ENCODE measurements at regions not wholly inside any gene's neighbourhood (a gene's known extent, or its start where the extent isn't known, plus 50 kb on each side); places are given as distances from the start of the nearest gene placed in this dataset.

DNA sequence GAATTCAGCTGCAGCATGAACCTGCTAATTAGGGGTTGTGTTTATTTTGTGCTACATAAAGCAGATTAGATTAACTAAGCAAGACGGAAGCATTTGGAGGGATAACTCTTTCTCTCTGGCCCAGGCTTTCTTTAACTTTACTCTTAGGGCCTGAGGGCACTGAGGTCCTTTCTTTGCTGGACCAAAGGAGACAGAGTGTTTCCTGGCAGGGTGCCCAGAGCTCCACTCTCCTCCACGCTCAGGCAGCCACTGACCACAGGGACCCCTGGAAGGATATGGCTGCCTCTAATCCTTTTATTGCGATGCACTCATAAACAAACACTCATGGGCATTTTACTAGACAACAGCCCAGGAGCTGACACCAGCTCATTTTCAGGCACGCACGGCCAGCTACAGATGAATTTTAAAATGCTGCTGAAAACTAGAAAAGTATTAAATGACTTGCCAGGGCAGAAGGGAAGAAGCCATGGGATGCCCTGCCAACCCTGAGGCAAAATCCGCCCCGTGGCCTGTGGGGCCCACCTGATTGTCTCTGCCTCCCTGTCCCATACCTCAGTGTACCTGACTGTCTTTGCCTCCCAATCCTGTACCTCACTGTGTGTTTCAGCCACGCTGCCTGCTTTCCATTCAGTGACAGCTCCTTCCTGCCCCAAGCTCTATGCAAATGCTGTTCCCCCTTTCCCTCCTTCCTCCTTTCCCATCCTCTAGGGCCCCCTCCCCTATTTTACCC, 192.6 kb upstream of the NAV2 start:
- no peak for DNase-seq (ENCODE audit: low read depth in 3 of 3)

DNA sequence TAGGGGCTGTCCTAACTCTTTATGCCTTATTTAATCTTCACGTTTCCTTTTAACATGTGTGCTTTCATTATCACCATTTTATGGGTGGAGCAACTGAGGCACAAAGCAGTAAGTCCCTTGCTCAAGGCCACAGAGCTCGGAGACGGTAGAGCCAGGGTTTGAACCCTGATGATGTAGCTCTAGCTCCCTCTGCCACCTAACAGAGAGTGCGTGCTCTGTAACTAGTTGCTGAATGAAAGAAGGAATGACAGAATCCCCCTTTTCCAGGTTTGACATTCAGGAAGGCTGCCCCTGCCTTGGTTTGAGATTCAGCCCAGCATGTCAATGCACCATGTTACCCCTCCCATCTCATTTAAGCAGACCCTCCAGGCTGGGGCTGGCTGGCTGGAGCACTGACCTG, 193.3 kb upstream of the NAV2 start:
- no peak for DNase-seq (ENCODE audit: low read depth in 3 of 3)

- no peak for DNase-seq (ENCODE audit: low read depth in 3 of 3)
These were observed 199.4 kb upstream of the NAV2 start for GRCh38 chr11:19513253-19513652.

- no peak for DNase-seq (ENCODE audit: low read depth in 3 of 3)
These were observed 200.0 kb upstream of the NAV2 start for GRCh38 chr11:19512618-19513017.

GRCh38 chr11:19511413-19512183, 201.0 kb upstream of the NAV2 start:
- no peak for DNase-seq (ENCODE audit: low read depth in 3 of 3)

GRCh38 chr11:19511066-19511412, 201.6 kb upstream of the NAV2 start:
- no peak for DNase-seq (ENCODE audit: low read depth in 3 of 3)

DNA sequence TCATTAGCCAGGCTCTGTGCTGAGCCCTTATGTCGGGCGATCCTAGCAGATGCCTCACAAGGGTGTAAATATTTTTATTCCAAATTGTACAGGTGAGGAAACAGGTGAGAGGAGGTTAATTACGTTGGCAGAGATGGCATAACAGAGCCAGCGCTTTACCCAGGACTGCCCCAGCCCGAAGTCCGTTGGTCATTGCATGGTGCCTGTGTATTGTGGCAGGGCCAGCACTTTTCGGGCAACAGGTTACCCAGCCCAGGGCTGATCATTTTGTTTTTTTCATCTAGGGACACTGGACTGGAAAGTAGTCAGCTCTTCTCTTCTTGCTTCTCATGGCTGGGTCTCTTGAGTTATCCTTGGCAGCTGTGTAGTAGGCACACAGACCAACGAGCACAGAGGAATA, 202.2 kb upstream of the NAV2 start:
- no peak for DNase-seq (ENCODE audit: low read depth in 3 of 3)

DNA sequence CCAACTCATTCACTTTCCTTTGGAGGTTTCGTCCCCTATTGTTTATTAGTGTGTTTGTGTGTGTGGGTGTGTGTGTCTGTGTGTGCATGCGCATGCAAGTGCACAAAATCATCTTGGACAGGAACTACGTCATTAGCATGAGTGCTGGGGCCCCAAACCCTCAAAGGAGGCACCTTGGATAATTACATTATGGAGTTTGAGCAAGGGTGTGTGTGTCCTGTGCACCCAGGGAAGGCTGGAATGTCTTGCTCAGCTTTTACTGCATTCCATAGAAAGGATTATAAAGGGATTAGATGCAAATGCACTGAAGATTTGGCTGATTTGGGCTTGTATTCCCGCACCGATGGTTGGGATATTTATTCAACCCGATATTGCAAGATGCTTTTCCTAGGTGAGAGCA, 203.4 kb upstream of the NAV2 start:
- no peak for DNase-seq (ENCODE audit: low read depth in 3 of 3)

GRCh38 chr11:19508165-19508564, 204.5 kb upstream of the NAV2 start:
- no peak for DNase-seq (ENCODE audit: low read depth in 3 of 3)

GRCh38 chr11:19506816-19507486, 205.7 kb upstream of the NAV2 start:
- DNase-seq (ENCODE audit: low read depth in 3 of 3) = no peak

- no peak for DNase-seq (ENCODE audit: low read depth in 3 of 3)
These were observed 209.9 kb upstream of the NAV2 start for GRCh38 chr11:19502691-19503253.

GRCh38 chr11:19501631-19502030, 211.0 kb upstream of the NAV2 start:
- DNase-seq (ENCODE audit: low read depth in 3 of 3) = no peak

GRCh38 chr11:19499999-19500398, 212.6 kb upstream of the NAV2 start:
- no peak for DNase-seq (ENCODE audit: low read depth in 3 of 3)

DNA sequence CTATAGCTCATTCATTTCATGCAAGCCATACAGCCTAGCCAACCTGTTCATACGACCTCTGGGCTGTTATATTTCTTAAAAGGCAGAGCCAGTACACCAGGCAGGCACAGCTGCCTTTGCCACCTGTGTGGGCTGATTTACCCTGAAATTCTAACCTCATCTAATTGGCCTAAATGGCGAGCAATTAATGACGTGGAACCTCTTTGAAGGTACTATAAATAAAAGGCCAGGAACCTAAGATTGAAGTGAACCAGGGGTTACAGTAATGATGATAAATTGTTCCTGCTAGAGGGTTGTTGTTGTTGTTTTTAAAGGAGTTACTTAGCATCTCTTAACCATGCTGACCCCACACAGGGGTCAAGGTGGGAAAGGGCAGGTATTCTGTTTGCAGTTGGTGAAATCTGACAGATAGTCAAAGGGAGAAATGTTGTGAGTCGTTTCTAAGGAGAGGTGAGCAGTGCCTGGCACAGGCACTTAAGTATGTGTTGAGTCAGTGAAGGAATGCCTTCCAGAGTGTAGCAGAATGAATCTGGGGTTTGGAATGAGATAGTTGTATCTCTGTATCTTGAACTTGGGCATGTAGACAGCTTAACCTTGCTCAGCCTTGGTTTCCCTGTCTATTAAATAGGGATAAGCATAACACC, 213.5 kb upstream of the NAV2 start:
- no peak for DNase-seq (ENCODE audit: low read depth in 3 of 3)

- no peak for DNase-seq (ENCODE audit: low read depth in 3 of 3)
These were observed 219.0 kb upstream of the NAV2 start for GRCh38 chr11:19493446-19494213.

DNA sequence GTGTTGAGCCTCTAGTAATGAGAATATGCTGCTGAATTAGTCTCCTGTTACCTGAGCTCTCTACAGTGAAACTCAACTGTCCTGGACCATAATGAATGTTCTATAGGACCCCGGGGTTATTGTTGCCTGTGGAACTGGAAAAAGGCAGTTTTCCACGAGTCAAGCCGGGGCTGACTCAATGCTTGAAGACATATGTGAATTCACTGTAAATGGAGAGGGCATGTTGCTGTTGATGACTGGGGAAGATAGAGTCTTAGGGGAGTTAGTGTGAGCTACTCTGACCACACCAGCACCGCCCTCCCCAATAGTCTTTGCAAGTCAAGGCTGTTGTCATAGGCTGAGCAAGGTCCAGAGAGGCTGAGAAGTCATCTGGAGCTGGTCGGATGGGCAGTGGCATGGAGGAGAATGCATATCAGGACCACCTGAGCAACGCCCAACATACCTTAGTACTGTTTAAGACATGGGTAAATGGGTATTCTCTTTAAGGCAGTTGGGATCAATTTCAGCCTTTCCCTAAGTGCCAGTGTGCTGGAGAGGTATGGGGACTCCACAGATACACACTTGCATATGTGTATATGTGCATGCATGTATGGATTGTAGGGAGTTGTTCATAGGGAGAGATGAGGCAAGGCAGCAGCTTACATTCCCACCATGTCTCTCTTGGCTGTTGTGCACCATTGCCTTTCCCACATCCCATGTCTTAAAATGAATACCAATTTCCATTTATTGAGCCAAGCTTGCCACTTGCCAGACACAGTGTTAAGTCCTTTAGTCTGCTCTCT, 230.1 kb upstream of the NAV2 start:
- DNase-seq (ENCODE audit: low read depth in 3 of 3) = no peak

- DNase-seq (ENCODE audit: low read depth in 3 of 3) = no peak
These were observed 232.1 kb upstream of the NAV2 start for GRCh38 chr11:19480540-19480939.

DNA sequence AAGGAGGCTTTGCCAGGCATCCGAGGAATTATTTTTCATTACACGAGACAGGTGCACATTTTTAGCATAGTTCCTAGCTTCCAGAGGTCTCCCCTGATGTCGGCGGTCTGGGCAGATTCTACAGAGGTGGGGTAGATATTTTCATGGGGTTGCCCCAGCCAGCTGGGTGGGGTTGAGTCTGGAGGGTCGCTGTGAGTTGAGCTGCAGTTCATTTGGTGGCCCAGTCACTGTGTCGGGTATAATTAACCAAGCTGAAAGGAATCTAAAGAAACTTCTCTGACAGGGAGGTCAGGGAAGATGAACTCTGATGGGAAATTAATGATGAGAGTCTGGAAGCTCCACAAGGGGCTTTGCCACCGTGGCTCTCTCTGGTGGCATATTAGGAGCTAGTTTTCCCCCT, 233.7 kb upstream of the NAV2 start:
- no peak for DNase-seq (ENCODE audit: low read depth in 3 of 3)

GRCh38 chr11:19474954-19475721, 234.4 kb upstream of the E2F8 start:
- DNase-seq (ENCODE audit: low read depth in 3 of 3) = no peak

GRCh38 chr11:19474211-19474610, 233.5 kb upstream of the E2F8 start:
- no peak for DNase-seq (ENCODE audit: low read depth in 3 of 3)

Data from stimulated activated CD4-positive, alpha-beta T cell treated with anti-CD3 and anti-CD28 coated beads, TNF-alpha, amount 100 ng/mL, for 4 hours (primary cell).